H9 (cell line): ENCODE measurements at regions not wholly inside any gene's neighbourhood (a gene's known extent, or its start where the extent isn't known, plus 50 kb on each side); places are given as distances from the start of the nearest gene placed in this dataset.

ENCODE experiments used
- DNase-seq: peaks from one replicate; pipeline ENCODE4 v3.0.0-alpha.2; 2017
- H2AFZ ChIP-seq: one replicate; pipeline ENCODE4 v1.6.1; 2013; ENCODE audit warnings: mild to moderate bottlenecking, low read length, control low read depth, moderate library complexity
- H2AK5ac ChIP-seq: 2 replicates; pipeline ENCODE4 v1.6.1; 2013; ENCODE audit warnings: low read length, control low read depth, mixed read lengths; ENCODE audit not compliant: insufficient read length
- H2BK120ac ChIP-seq: one replicate; pipeline ENCODE4 v1.6.1; 2013; ENCODE audit warnings: low read depth, mild to moderate bottlenecking, low read length, control low read depth, inconsistent platforms; ENCODE audit not compliant: poor library complexity, severe bottlenecking
- H2BK12ac ChIP-seq: 2 replicates; pipeline ENCODE4 v1.6.1; 2013; ENCODE audit warnings: low read length, control low read depth, mixed read lengths, low read depth; ENCODE audit not compliant: insufficient read length
- H2BK15ac ChIP-seq: 2 replicates; pipeline ENCODE4 v1.6.1; 2013; ENCODE audit warnings: low read depth, low read length, control low read depth
- H2BK20ac ChIP-seq: one replicate; pipeline ENCODE4 v1.6.1; 2013; ENCODE audit warnings: low read depth, mild to moderate bottlenecking, low read length, control low read depth, inconsistent platforms; ENCODE audit not compliant: poor library complexity, severe bottlenecking
- H2BK5ac ChIP-seq: 2 replicates; pipeline ENCODE4 v1.6.1; 2013; ENCODE audit warnings: low read length, control low read depth, mixed read lengths; ENCODE audit not compliant: insufficient read length
- H3K14ac ChIP-seq: 2 replicates; pipeline ENCODE4 v1.6.1; 2013; ENCODE audit warnings: low read length, control low read depth; ENCODE audit not compliant: insufficient read depth
- H3K18ac ChIP-seq: 2 replicates; pipeline ENCODE4 v1.6.1; 2013; ENCODE audit warnings: low read depth, mild to moderate bottlenecking, mixed read lengths, low read length, control low read depth; ENCODE audit not compliant: insufficient read length
- H3K23ac ChIP-seq: 2 replicates; pipeline ENCODE4 v1.6.1; 2013; ENCODE audit warnings: low read length, control low read depth, mixed read lengths, low read depth; ENCODE audit not compliant: insufficient read length
- H3K23me2 ChIP-seq: 2 replicates; pipeline ENCODE4 v1.6.1; 2013; ENCODE audit warnings: low read depth, mild to moderate bottlenecking, mixed read lengths, low read length, control low read depth; ENCODE audit not compliant: insufficient read length, poor library complexity, severe bottlenecking
- H3K27ac ChIP-seq: 2 replicates; pipeline ENCODE4 v1.5.1; 2013; ENCODE audit warnings: low read length, control low read depth, mixed read lengths, low read depth; ENCODE audit not compliant: insufficient read length
- H3K27me3 ChIP-seq: 2 replicates; pipeline ENCODE4 v1.6.1; 2013; ENCODE audit warnings: low read length, control low read depth, inconsistent platforms; ENCODE audit not compliant: insufficient read depth
- H3K4ac ChIP-seq: 2 replicates; pipeline ENCODE4 v1.6.1; 2013; ENCODE audit warnings: low read depth, mild to moderate bottlenecking, control low read depth, inconsistent platforms, low read length, moderate library complexity
- H3K4me1 ChIP-seq: 2 replicates; pipeline ENCODE4 v1.6.1; 2013; ENCODE audit warnings: low read length, control low read depth, inconsistent platforms; ENCODE audit not compliant: insufficient read depth
- H3K4me2 ChIP-seq: 2 replicates; pipeline ENCODE4 v1.6.1; 2013; ENCODE audit warnings: low read length, control low read depth, mixed read lengths; ENCODE audit not compliant: insufficient read length, insufficient read depth
- H3K56ac ChIP-seq: 2 replicates; pipeline ENCODE4 v1.6.1; 2013; ENCODE audit warnings: low read depth, mild to moderate bottlenecking, mixed read lengths, low read length, control low read depth; ENCODE audit not compliant: insufficient read length
- H3K79me1 ChIP-seq: 2 replicates; pipeline ENCODE4 v1.6.1; 2013; ENCODE audit warnings: low read depth, mild to moderate bottlenecking, moderate library complexity, low read length, control low read depth, inconsistent platforms; ENCODE audit not compliant: insufficient read depth, poor library complexity, severe bottlenecking
- H3K79me2 ChIP-seq: 2 replicates; pipeline ENCODE4 v1.6.1; 2013; ENCODE audit warnings: low read length, control low read depth, inconsistent platforms; ENCODE audit not compliant: insufficient read depth
- H3K9ac ChIP-seq: 2 replicates; pipeline ENCODE4 v1.6.1; 2013; ENCODE audit warnings: low read length, control low read depth, mixed read lengths; ENCODE audit not compliant: insufficient read length; ENCODE audit errors: extremely low read depth
- H3K9me3 ChIP-seq: one replicate; pipeline ENCODE4 v1.6.1; 2013; ENCODE audit warnings: low read depth, low read length, inconsistent platforms; ENCODE audit not compliant: control insufficient read depth
- H3T11ph ChIP-seq: one replicate; pipeline ENCODE4 v1.6.1; 2013; ENCODE audit warnings: mild to moderate bottlenecking, low read length, control low read depth, inconsistent platforms
- H4K20me1 ChIP-seq: one replicate; pipeline ENCODE4 v1.6.1; 2013; ENCODE audit not compliant: control insufficient read depth, insufficient read length, insufficient read depth
- H4K5ac ChIP-seq: 2 replicates; pipeline ENCODE4 v1.6.1; 2013; ENCODE audit warnings: low read depth, mild to moderate bottlenecking, mixed read lengths, low read length, control low read depth; ENCODE audit not compliant: insufficient read length
- H4K8ac ChIP-seq: replicated peaks from 2 replicates; pipeline ENCODE4 v1.6.1; 2013; ENCODE audit warnings: low read length, control low read depth, mixed read lengths, low read depth; ENCODE audit not compliant: insufficient read length
- H4K91ac ChIP-seq: 2 replicates; pipeline ENCODE4 v1.6.1; 2013; ENCODE audit warnings: low read depth, mild to moderate bottlenecking, moderate library complexity, mixed read lengths, low read length, control low read depth; ENCODE audit not compliant: insufficient read length
- H3K27ac Mint-ChIP-seq, 3 experiments: 2 replicates in 2 of 3; 3 replicates in 1 of 3; pipeline ENCODE4 v1.8.0; 2020 to 2021; ENCODE audit warnings: mixed read lengths in 3 of 3, mild to moderate bottlenecking in 1 of 3, moderate library complexity in 1 of 3
- H3K27me3 Mint-ChIP-seq: 2 replicates; pipeline ENCODE4 v1.8.0; 2021; ENCODE audit warnings: low read depth, mild to moderate bottlenecking, moderate library complexity, mixed read lengths
- H3K36me3 Mint-ChIP-seq, 3 experiments: 2 replicates in 2 of 3; 3 replicates in 1 of 3; pipeline ENCODE4 v1.8.0; 2020 to 2021; ENCODE audit warnings: low read depth in 3 of 3, mixed read lengths in 3 of 3; ENCODE audit not compliant: insufficient read depth in 1 of 3
- H3K4me1 Mint-ChIP-seq, 2 experiments: 2 replicates each; pipeline ENCODE4 v1.8.0; 2020; ENCODE audit warnings: mixed read lengths in 2 of 2
- H3K4me3 Mint-ChIP-seq, 2 experiments: 2 replicates in 1 of 2; 3 replicates in 1 of 2; pipeline ENCODE4 v1.8.0; 2020 to 2021; ENCODE audit warnings: mild to moderate bottlenecking in 2 of 2, mixed read lengths in 2 of 2, moderate library complexity in 1 of 2
- H3K9me3 Mint-ChIP-seq, 2 experiments: 2 replicates in 1 of 2; 3 replicates in 1 of 2; pipeline ENCODE4 v1.8.0; 2020; ENCODE audit warnings: mild to moderate bottlenecking in 2 of 2, mixed read lengths in 2 of 2, moderate library complexity in 1 of 2
- CTCF ChIP-seq: fragments of 200-600 bp; sonication (generic); conservative IDR thresholded peaks from 3 replicates; pipeline ENCODE4 v1.8.0; 2021; ENCODE audit warnings: antibody characterized with exemption, mild to moderate bottlenecking
- WGBS: extraction: QIAGEN DNeasy Blood & Tissue Kit; methylation state at CpG from one replicate; pipeline ENCODE4 v1.1.7; 2013; ENCODE audit warnings: missing lambda C conversion rate, low lambda C conversion rate, mixed read lengths; ENCODE audit not compliant: insufficient read length; ENCODE audit errors: extremely low coverage; 5-methylcytosine and 5-hydroxymethylcytosine counted together

DNA sequence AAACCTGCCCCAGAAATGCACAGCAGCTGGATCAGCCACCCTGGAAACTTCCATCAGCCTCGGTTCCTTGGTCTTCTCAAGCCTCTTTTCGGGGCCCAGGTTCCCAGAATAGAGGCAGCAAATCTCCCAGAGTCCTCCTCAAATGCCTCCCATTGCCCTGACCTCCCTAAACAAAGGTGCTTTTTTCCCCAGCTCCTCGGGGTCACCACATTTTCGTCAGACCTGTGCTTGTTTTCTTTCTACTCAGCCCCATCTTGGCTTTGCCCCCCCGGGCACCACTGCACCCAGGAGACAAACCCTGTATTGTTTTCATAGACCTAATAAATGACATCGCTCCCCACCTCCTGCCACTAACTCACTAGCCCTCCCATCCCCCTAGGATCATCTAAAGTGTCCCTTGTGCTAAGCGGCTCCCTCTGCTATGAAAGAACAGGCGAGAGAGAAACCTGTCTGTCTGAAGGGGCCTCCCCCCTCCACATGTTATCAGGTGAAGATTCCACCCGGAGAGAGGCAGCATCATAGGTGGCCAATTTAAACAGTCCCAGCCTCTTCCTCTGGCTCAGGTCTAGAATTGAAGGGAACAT, 451.1 kb downstream of the SOX9 start:
- no peaks in the 10 kb centered on the region for H3K9me3 Mint-ChIP-seq
- Histone ChIP-seq H2BK12ac (no peak overlapping the region), H3K23me2 (no peaks in the 10 kb centered on the region), H3K4ac (no peak overlapping the region), H2BK20ac (no peak overlapping the region), H4K5ac (no peak overlapping the region), H3K18ac (no peak overlapping the region), H2AK5ac (no peak overlapping the region), H2BK15ac (no peak overlapping the region), H3K9ac (no peak overlapping the region), H4K8ac (no peak overlapping the region), H2BK5ac (no peak overlapping the region), H3K9me3 (no peaks in the 10 kb centered on the region), H3K4me2 (no peak overlapping the region), H3K4me1 (no peaks in the 10 kb centered on the region), H3T11ph (no peak overlapping the region), H2BK120ac (no peak overlapping the region), H4K91ac (no peak overlapping the region), H3K14ac (no peak overlapping the region), H3K56ac (no peak overlapping the region), H2AFZ (no peak overlapping the region), H3K23ac (no peak overlapping the region), H3K27me3 (no peaks in the 10 kb centered on the region), H4K20me1 (peaks cover 2% of the 10 kb centered on the region), H3K79me2 (no peaks in the 10 kb centered on the region), H3K27ac (no peak overlapping the region), H3K79me1 (no peaks in the 10 kb centered on the region)
- no peaks in the 10 kb centered on the region for H3K36me3 Mint-ChIP-seq
- DNase-seq, result no peak
- H3K4me1 Mint-ChIP-seq, result peaks cover 20 to 39% of the 10 kb centered on the region in 2 experiments
- H3K4me3 Mint-ChIP-seq, result no peak overlapping the region
- WGBS, result no CpG with 5 or more reads among the region's 9 CpGs
- H3K27ac Mint-ChIP-seq, result peak overlapping the region in 1 of 3 experiments; percentile 6; a peak in 2 of 7 replicates
- no peak for TF ChIP-seq CTCF
- H3K27me3 Mint-ChIP-seq, result peaks cover 9% of the 10 kb centered on the region
